H9 (cell line): ENCODE measurements at regions not wholly inside any gene's neighbourhood (a gene's known extent, or its start where the extent isn't known, plus 50 kb on each side); places are given as distances from the start of the nearest gene placed in this dataset.

Source experiments
- DNase-seq: peaks from one replicate; pipeline ENCODE4 v3.0.0-alpha.2; 2017
- H2AFZ ChIP-seq: one replicate; pipeline ENCODE4 v1.6.1; 2013; ENCODE audit warnings: mild to moderate bottlenecking, low read length, control low read depth, moderate library complexity
- H2AK5ac ChIP-seq: 2 replicates; pipeline ENCODE4 v1.6.1; 2013; ENCODE audit warnings: low read length, control low read depth, mixed read lengths; ENCODE audit not compliant: insufficient read length
- H2BK120ac ChIP-seq: one replicate; pipeline ENCODE4 v1.6.1; 2013; ENCODE audit warnings: low read depth, mild to moderate bottlenecking, low read length, control low read depth, inconsistent platforms; ENCODE audit not compliant: poor library complexity, severe bottlenecking
- H2BK12ac ChIP-seq: 2 replicates; pipeline ENCODE4 v1.6.1; 2013; ENCODE audit warnings: low read length, control low read depth, mixed read lengths, low read depth; ENCODE audit not compliant: insufficient read length
- H2BK15ac ChIP-seq: 2 replicates; pipeline ENCODE4 v1.6.1; 2013; ENCODE audit warnings: low read depth, low read length, control low read depth
- H2BK20ac ChIP-seq: one replicate; pipeline ENCODE4 v1.6.1; 2013; ENCODE audit warnings: low read depth, mild to moderate bottlenecking, low read length, control low read depth, inconsistent platforms; ENCODE audit not compliant: poor library complexity, severe bottlenecking
- H2BK5ac ChIP-seq: 2 replicates; pipeline ENCODE4 v1.6.1; 2013; ENCODE audit warnings: low read length, control low read depth, mixed read lengths; ENCODE audit not compliant: insufficient read length
- H3K14ac ChIP-seq: 2 replicates; pipeline ENCODE4 v1.6.1; 2013; ENCODE audit warnings: low read length, control low read depth; ENCODE audit not compliant: insufficient read depth
- H3K18ac ChIP-seq: 2 replicates; pipeline ENCODE4 v1.6.1; 2013; ENCODE audit warnings: low read depth, mild to moderate bottlenecking, mixed read lengths, low read length, control low read depth; ENCODE audit not compliant: insufficient read length
- H3K23ac ChIP-seq: 2 replicates; pipeline ENCODE4 v1.6.1; 2013; ENCODE audit warnings: low read length, control low read depth, mixed read lengths, low read depth; ENCODE audit not compliant: insufficient read length
- H3K23me2 ChIP-seq: 2 replicates; pipeline ENCODE4 v1.6.1; 2013; ENCODE audit warnings: low read depth, mild to moderate bottlenecking, mixed read lengths, low read length, control low read depth; ENCODE audit not compliant: insufficient read length, poor library complexity, severe bottlenecking
- H3K27ac ChIP-seq: 2 replicates; pipeline ENCODE4 v1.5.1; 2013; ENCODE audit warnings: low read length, control low read depth, mixed read lengths, low read depth; ENCODE audit not compliant: insufficient read length
- H3K27me3 ChIP-seq: 2 replicates; pipeline ENCODE4 v1.6.1; 2013; ENCODE audit warnings: low read length, control low read depth, inconsistent platforms; ENCODE audit not compliant: insufficient read depth
- H3K4ac ChIP-seq: 2 replicates; pipeline ENCODE4 v1.6.1; 2013; ENCODE audit warnings: low read depth, mild to moderate bottlenecking, control low read depth, inconsistent platforms, low read length, moderate library complexity
- H3K4me1 ChIP-seq: 2 replicates; pipeline ENCODE4 v1.6.1; 2013; ENCODE audit warnings: low read length, control low read depth, inconsistent platforms; ENCODE audit not compliant: insufficient read depth
- H3K4me2 ChIP-seq: 2 replicates; pipeline ENCODE4 v1.6.1; 2013; ENCODE audit warnings: low read length, control low read depth, mixed read lengths; ENCODE audit not compliant: insufficient read length, insufficient read depth
- H3K56ac ChIP-seq: 2 replicates; pipeline ENCODE4 v1.6.1; 2013; ENCODE audit warnings: low read depth, mild to moderate bottlenecking, mixed read lengths, low read length, control low read depth; ENCODE audit not compliant: insufficient read length
- H3K79me1 ChIP-seq: 2 replicates; pipeline ENCODE4 v1.6.1; 2013; ENCODE audit warnings: low read depth, mild to moderate bottlenecking, moderate library complexity, low read length, control low read depth, inconsistent platforms; ENCODE audit not compliant: insufficient read depth, poor library complexity, severe bottlenecking
- H3K79me2 ChIP-seq: 2 replicates; pipeline ENCODE4 v1.6.1; 2013; ENCODE audit warnings: low read length, control low read depth, inconsistent platforms; ENCODE audit not compliant: insufficient read depth
- H3K9ac ChIP-seq: 2 replicates; pipeline ENCODE4 v1.6.1; 2013; ENCODE audit warnings: low read length, control low read depth, mixed read lengths; ENCODE audit not compliant: insufficient read length; ENCODE audit errors: extremely low read depth
- H3K9me3 ChIP-seq: one replicate; pipeline ENCODE4 v1.6.1; 2013; ENCODE audit warnings: low read depth, low read length, inconsistent platforms; ENCODE audit not compliant: control insufficient read depth
- H3T11ph ChIP-seq: one replicate; pipeline ENCODE4 v1.6.1; 2013; ENCODE audit warnings: mild to moderate bottlenecking, low read length, control low read depth, inconsistent platforms
- H4K20me1 ChIP-seq: one replicate; pipeline ENCODE4 v1.6.1; 2013; ENCODE audit not compliant: control insufficient read depth, insufficient read length, insufficient read depth
- H4K5ac ChIP-seq: 2 replicates; pipeline ENCODE4 v1.6.1; 2013; ENCODE audit warnings: low read depth, mild to moderate bottlenecking, mixed read lengths, low read length, control low read depth; ENCODE audit not compliant: insufficient read length
- H4K8ac ChIP-seq: replicated peaks from 2 replicates; pipeline ENCODE4 v1.6.1; 2013; ENCODE audit warnings: low read length, control low read depth, mixed read lengths, low read depth; ENCODE audit not compliant: insufficient read length
- H4K91ac ChIP-seq: 2 replicates; pipeline ENCODE4 v1.6.1; 2013; ENCODE audit warnings: low read depth, mild to moderate bottlenecking, moderate library complexity, mixed read lengths, low read length, control low read depth; ENCODE audit not compliant: insufficient read length
- H3K27ac Mint-ChIP-seq, 3 experiments: 2 replicates in 2 of 3; 3 replicates in 1 of 3; pipeline ENCODE4 v1.8.0; 2020 to 2021; ENCODE audit warnings: mixed read lengths in 3 of 3, mild to moderate bottlenecking in 1 of 3, moderate library complexity in 1 of 3
- H3K27me3 Mint-ChIP-seq: 2 replicates; pipeline ENCODE4 v1.8.0; 2021; ENCODE audit warnings: low read depth, mild to moderate bottlenecking, moderate library complexity, mixed read lengths
- H3K36me3 Mint-ChIP-seq, 3 experiments: 2 replicates in 2 of 3; 3 replicates in 1 of 3; pipeline ENCODE4 v1.8.0; 2020 to 2021; ENCODE audit warnings: low read depth in 3 of 3, mixed read lengths in 3 of 3; ENCODE audit not compliant: insufficient read depth in 1 of 3
- H3K4me1 Mint-ChIP-seq, 2 experiments: 2 replicates each; pipeline ENCODE4 v1.8.0; 2020; ENCODE audit warnings: mixed read lengths in 2 of 2
- H3K4me3 Mint-ChIP-seq, 2 experiments: 2 replicates in 1 of 2; 3 replicates in 1 of 2; pipeline ENCODE4 v1.8.0; 2020 to 2021; ENCODE audit warnings: mild to moderate bottlenecking in 2 of 2, mixed read lengths in 2 of 2, moderate library complexity in 1 of 2
- H3K9me3 Mint-ChIP-seq, 2 experiments: 2 replicates in 1 of 2; 3 replicates in 1 of 2; pipeline ENCODE4 v1.8.0; 2020; ENCODE audit warnings: mild to moderate bottlenecking in 2 of 2, mixed read lengths in 2 of 2, moderate library complexity in 1 of 2
- CTCF ChIP-seq: fragments of 200-600 bp; sonication (generic); conservative IDR thresholded peaks from 3 replicates; pipeline ENCODE4 v1.8.0; 2021; ENCODE audit warnings: antibody characterized with exemption, mild to moderate bottlenecking
- WGBS: extraction: QIAGEN DNeasy Blood & Tissue Kit; methylation state at CpG from one replicate; pipeline ENCODE4 v1.1.7; 2013; ENCODE audit warnings: missing lambda C conversion rate, low lambda C conversion rate, mixed read lengths; ENCODE audit not compliant: insufficient read length; ENCODE audit errors: extremely low coverage; 5-methylcytosine and 5-hydroxymethylcytosine counted together

- Mint-ChIP-seq H3K4me1 (no peaks in the 10 kb centered on the region), H3K27me3 (peaks cover 7% of the 10 kb centered on the region), H3K36me3 (no peaks in the 10 kb centered on the region), H3K9me3 (peaks cover 1 to 4% of the 10 kb centered on the region in 2 experiments; a peak in 3 of 5 replicates), H3K27ac (no peak overlapping the region), H3K4me3 (no peak overlapping the region)
- Histone ChIP-seq H3T11ph (no peak overlapping the region), H3K79me1 (no peaks in the 10 kb centered on the region), H2BK5ac (no peak overlapping the region), H2BK120ac (no peak overlapping the region), H3K23ac (no peak overlapping the region), H3K79me2 (no peaks in the 10 kb centered on the region), H3K56ac (no peak overlapping the region), H3K4me1 (no peaks in the 10 kb centered on the region), H3K27ac (no peak overlapping the region), H3K23me2 (no peaks in the 10 kb centered on the region), H3K18ac (no peak overlapping the region), H2AFZ (no peak overlapping the region), H3K4ac (no peak overlapping the region), H3K9ac (no peak overlapping the region), H4K20me1 (no peaks in the 10 kb centered on the region), H3K4me2 (no peak overlapping the region), H3K9me3 (no peaks in the 10 kb centered on the region), H2BK20ac (no peak overlapping the region), H2BK12ac (no peak overlapping the region), H3K14ac (no peak overlapping the region), H2AK5ac (no peak overlapping the region), H4K5ac (no peak overlapping the region), H4K8ac (no peak overlapping the region), H2BK15ac (no peak overlapping the region), H3K27me3 (no peaks in the 10 kb centered on the region), H4K91ac (no peak overlapping the region)
- no peak for TF ChIP-seq CTCF
- DNase-seq: no peak
- no CpG with 5 or more reads among the region's 4 CpGs for WGBS
Observed at GRCh38 chr2:65514555-65515195, 82.3 kb upstream of the SPRED2 start.
